OCI-LY7 (cell line): ENCODE measurements at regions not wholly inside any gene's neighbourhood (a gene's known extent, or its start where the extent isn't known, plus 50 kb on each side); places are given as distances from the start of the nearest gene placed in this dataset.

Experiments used
- BruUV-seq: library from RNA; stranded (reverse); fragments of 400-500 nt; replicated peaks from 2 replicates; lab custom pipeline; 2021; lab: Mats Ljungman, UMichigan
- CTCF ChIA-PET: fragments of 300-600 bp; sonication (Branson Sonifier 250); formaldehyde crosslinking; loops from one replicate; lab custom pipeline; 2022; ENCODE audit warnings: antibody characterized with exemption; ENCODE audit not compliant: unreplicated experiment; lab: Charles Lee
- POLR2A ChIA-PET: fragments of 300-600 bp; sonication (Branson Sonifier 250); formaldehyde crosslinking; loops from one replicate; lab custom pipeline; 2022; ENCODE audit warnings: antibody characterized with exemption; lab: Charles Lee
- DNase-seq: peaks from one replicate; pipeline ENCODE4 v3.0.0-alpha.2; 2015; ENCODE audit warnings: low spot score
- H2AFZ ChIP-seq: fragments of 200-600 bp; sonication (generic), shearing (Covaris generic); 2 replicates; pipeline ENCODE4 v1.6.1; 2014; ENCODE audit warnings: mild to moderate bottlenecking, antibody characterized with exemption, low read length, moderate library complexity
- H3K27ac ChIP-seq: fragments of 200-600 bp; sonication (generic); 2 replicates; pipeline ENCODE4 v1.5.1; 2014; ENCODE audit warnings: mixed run types, low read depth, mild to moderate bottlenecking, moderate library complexity, low read length, inconsistent platforms; ENCODE audit not compliant: poor library complexity, severe bottlenecking
- H3K36me3 ChIP-seq: fragments of 200-600 bp; sonication (generic); 2 replicates; pipeline ENCODE4 v1.6.1; 2014; ENCODE audit warnings: mild to moderate bottlenecking, antibody characterized with exemption, low read length, moderate library complexity, mixed read lengths; ENCODE audit not compliant: insufficient read depth
- H3K4me1 ChIP-seq: fragments of 200-600 bp; sonication (generic); 2 replicates; pipeline ENCODE4 v1.5.1; 2014; ENCODE audit warnings: mild to moderate bottlenecking, low read length; ENCODE audit not compliant: insufficient read depth, poor library complexity, severe bottlenecking
- H3K4me2 ChIP-seq: fragments of 200-600 bp; sonication (generic); 2 replicates; pipeline ENCODE4 v1.6.1; 2014; ENCODE audit warnings: mild to moderate bottlenecking, low read length
- H3K4me3 ChIP-seq: fragments of 200-600 bp; sonication (generic); 2 replicates; pipeline ENCODE4 v1.5.1; 2014; ENCODE audit warnings: mild to moderate bottlenecking, low read depth, low read length; ENCODE audit not compliant: poor library complexity, severe bottlenecking
- H3K79me2 ChIP-seq: fragments of 200-600 bp; sonication (generic); 2 replicates; pipeline ENCODE4 v1.6.1; 2016; ENCODE audit warnings: low read depth, mild to moderate bottlenecking, low read length, moderate library complexity, mixed read lengths; ENCODE audit not compliant: insufficient read depth
- H3K9me2 ChIP-seq: fragments of 200-600 bp; sonication (generic); 2 replicates; pipeline ENCODE4 v1.6.1; 2016; ENCODE audit warnings: mild to moderate bottlenecking, low read length, mixed read lengths; ENCODE audit not compliant: insufficient read depth
- H3K9me3 ChIP-seq: fragments of 200-600 bp; sonication (generic); 2 replicates; pipeline ENCODE4 v1.6.1; 2014; ENCODE audit warnings: mild to moderate bottlenecking, mixed run types, low read length, mixed read lengths
- H4K20me1 ChIP-seq: fragments of 200-600 bp; sonication (generic); 2 replicates; pipeline ENCODE4 v1.6.1; 2014; ENCODE audit warnings: mild to moderate bottlenecking, antibody characterized with exemption, low read length, moderate library complexity, mixed read lengths; ENCODE audit not compliant: insufficient read depth
- EZH2phosphoT487 ChIP-seq: fragments of 200-600 bp; sonication (generic); IDR thresholded peaks from 2 replicates; pipeline ENCODE4 v1.6.1; 2018; ENCODE audit warnings: low read depth, borderline replicate concordance, mild to moderate bottlenecking, mixed run types, antibody characterized with exemption, low read length, moderate library complexity, mixed read lengths
- intact Hi-C: fragments of 100-400 bp; cut with micrococcal nuclease; formaldehyde crosslinking; loops from one replicate; pipeline ENCODE4 v1.10.0; 2022; ENCODE audit not compliant: unreplicated experiment
- TF ChIP-seq, protein P1 (sequence below): fragments of 200-600 bp; sonication (generic); conservative IDR thresholded peaks from 2 replicates; pipeline ENCODE4 v1.5.1; 2014; ENCODE audit warnings: mild to moderate bottlenecking, antibody characterized with exemption, low read length, moderate library complexity, mixed read lengths

DNA sequence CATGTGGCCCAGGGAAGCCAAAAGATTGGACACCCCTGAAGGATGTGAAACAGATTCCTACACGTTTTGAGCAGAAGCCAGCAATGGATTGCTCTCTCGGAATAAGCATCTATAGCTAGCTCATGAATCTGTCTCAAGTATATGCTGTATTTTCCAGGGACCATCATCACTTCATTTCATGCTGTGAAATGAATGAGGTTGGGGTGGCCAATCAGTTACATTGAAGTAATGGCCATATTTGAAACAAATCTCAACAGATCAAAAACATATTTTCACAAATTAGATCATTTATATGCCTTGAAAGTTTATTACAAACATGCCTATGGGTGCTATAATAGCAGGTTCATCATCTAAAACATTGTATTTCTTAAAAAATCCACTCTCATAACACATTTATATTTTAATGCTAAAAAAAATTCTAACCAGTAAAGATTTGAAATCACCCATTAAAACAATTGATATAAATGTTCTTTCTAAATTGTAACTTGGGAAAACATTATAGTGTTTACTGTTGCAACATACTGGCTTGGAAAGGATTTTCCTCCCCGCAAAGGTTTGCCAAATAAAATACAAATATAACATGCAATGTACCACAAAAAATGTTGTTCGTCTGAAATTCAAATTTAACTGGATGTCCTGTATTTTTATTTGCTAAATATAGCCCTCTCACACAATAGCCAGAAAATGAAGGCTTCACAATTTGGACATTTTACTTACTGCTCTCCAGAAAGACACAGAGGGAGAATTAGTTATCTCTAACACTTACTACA, 743.6 kb downstream of the KCNJ2 start:
- TF ChIP-seq, protein P1, sequence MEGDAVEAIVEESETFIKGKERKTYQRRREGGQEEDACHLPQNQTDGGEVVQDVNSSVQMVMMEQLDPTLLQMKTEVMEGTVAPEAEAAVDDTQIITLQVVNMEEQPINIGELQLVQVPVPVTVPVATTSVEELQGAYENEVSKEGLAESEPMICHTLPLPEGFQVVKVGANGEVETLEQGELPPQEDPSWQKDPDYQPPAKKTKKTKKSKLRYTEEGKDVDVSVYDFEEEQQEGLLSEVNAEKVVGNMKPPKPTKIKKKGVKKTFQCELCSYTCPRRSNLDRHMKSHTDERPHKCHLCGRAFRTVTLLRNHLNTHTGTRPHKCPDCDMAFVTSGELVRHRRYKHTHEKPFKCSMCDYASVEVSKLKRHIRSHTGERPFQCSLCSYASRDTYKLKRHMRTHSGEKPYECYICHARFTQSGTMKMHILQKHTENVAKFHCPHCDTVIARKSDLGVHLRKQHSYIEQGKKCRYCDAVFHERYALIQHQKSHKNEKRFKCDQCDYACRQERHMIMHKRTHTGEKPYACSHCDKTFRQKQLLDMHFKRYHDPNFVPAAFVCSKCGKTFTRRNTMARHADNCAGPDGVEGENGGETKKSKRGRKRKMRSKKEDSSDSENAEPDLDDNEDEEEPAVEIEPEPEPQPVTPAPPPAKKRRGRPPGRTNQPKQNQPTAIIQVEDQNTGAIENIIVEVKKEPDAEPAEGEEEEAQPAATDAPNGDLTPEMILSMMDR = no peak
- TF ChIP-seq EZH2phosphoT487 = no peak
- Histone ChIP-seq H3K79me2 (no peaks in the 10 kb centered on the region), H3K4me2 (no peak overlapping the region), H2AFZ (no peak overlapping the region), H3K36me3 (no peaks in the 10 kb centered on the region), H3K9me2 (no peaks in the 10 kb centered on the region), H3K4me3 (no peak overlapping the region), H4K20me1 (no peaks in the 10 kb centered on the region), H3K27ac (no peak overlapping the region), H3K9me3 (no peaks in the 10 kb centered on the region), H3K4me1 (no peaks in the 10 kb centered on the region)
- no TSS peak for BruUV-seq
- ChIA-PET CTCF (no interaction called here), POLR2A (no interaction called here)
- DNase-seq = no peak
- intact Hi-C loops = no loop called here

DNA sequence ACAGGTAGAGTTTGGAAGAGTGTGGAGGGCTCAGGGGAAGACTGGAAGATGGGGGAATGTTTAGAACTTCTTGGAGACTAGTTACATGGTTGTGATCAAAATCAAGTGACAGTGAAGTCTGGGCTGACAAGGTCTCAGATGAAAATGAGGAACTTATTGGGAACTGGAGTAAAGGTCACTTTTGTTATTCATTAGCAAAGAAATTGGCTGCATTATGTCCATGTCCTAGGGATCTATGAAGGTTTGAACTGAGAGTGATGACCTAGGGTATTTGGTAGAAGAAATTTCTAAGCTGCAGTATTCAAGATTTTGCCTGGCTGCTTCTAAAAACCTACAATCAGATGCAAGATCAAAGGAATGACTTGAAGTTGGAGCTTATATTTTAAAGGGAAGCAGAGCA, 747.1 kb downstream of the KCNJ2 start:
- H3K4me2 ChIP-seq = no peak overlapping the region
- H3K36me3 ChIP-seq = no peaks in the 10 kb centered on the region
- no peaks in the 10 kb centered on the region for H3K79me2 ChIP-seq
- H3K27ac ChIP-seq = no peak overlapping the region
- TF ChIP-seq, protein P1 = no peak
- no peak for TF ChIP-seq EZH2phosphoT487
- no peaks in the 10 kb centered on the region for H3K4me1 ChIP-seq
- ChIA-PET POLR2A (no interaction called here), CTCF (no interaction called here)
- H3K9me2 ChIP-seq = no peaks in the 10 kb centered on the region
- H3K9me3 ChIP-seq = peaks cover 4% of the 10 kb centered on the region; the same call in 1 of the 2 replicates
- DNase-seq = no peak
- no TSS peak for BruUV-seq
- H4K20me1 ChIP-seq = no peaks in the 10 kb centered on the region
- no peak overlapping the region for H3K4me3 ChIP-seq
- no peak overlapping the region for H2AFZ ChIP-seq
- intact Hi-C loops = no loop called here

DNA sequence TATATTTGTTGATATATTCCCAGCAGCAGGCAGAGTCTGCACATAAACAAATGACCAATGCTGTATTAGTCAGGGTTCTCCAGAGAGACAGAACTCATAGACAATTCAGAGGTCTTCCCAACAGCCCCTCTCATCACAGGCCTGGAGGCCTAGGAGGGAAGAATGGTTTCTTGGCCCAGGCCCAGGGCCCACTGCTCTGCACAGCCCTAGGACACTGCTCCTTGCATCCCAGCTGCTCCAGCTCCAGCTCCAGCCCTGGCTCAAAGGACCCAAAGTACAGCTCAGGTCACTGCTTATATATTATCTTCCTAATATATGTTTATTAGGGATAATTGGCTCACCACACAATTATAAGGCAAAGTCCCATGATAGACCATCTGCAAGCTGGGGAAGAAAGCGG, 749.9 kb downstream of the KCNJ2 start:
- no peaks in the 10 kb centered on the region for H3K9me2 ChIP-seq
- POLR2A ChIA-PET = no interaction called here

More for the DNA sequence above, 749.9 kb downstream of the KCNJ2 start:
- Histone ChIP-seq H2AFZ (no peak overlapping the region), H3K27ac (no peak overlapping the region), H3K4me1 (no peaks in the 10 kb centered on the region), H3K9me3 (peaks cover 4% of the 10 kb centered on the region; the same call in 1 of the 2 replicates), H3K4me2 (no peak overlapping the region), H3K79me2 (no peaks in the 10 kb centered on the region), H3K36me3 (no peaks in the 10 kb centered on the region), H3K4me3 (no peak overlapping the region), H4K20me1 (no peaks in the 10 kb centered on the region)
- no TSS peak for BruUV-seq
- TF ChIP-seq EZH2phosphoT487 = no peak
- TF ChIP-seq, protein P1 = no peak
- intact Hi-C loops = no loop called here
- no peak for DNase-seq
- CTCF ChIA-PET = no interaction called here
